ENCODE measurements at regions not wholly inside any gene's neighbourhood (a gene's known extent, or its start where the extent isn't known, plus 50 kb on each side); places are given as distances from the start of the nearest gene placed in this dataset.

DNA sequence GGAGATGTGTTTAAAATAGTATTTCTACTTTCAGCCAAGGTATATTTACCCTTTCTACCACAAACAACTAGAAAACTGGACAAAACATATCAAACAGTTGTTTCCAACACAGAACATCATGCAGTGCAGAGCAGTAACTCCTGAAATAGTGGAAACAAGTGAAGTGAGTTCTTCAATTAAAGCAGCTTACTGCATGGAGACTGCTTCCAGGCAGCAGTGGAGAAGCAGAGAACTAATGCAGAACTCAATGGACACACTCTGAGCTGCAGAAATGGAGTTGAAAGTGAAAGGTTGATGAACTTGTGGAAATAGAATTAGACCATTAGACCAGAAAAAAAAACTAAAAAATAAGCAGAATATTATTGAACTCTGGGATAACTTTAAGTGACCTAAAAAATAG is 478.9 kb downstream of the CNTN6 start:
- Histone ChIP-seq H3K36me3 (ENCODE audit: insufficient read depth, low read length) (no peaks in the 10 kb centered on the region), H3K27me3 (ENCODE audit: insufficient read depth, low read depth, low read length) (no peaks in the 10 kb centered on the region), H3F3A (ENCODE audit: insufficient read depth, low read length, poor library complexity, severe bottlenecking) (no peaks in the 10 kb centered on the region), H3K9ac (ENCODE audit: low read length) (no peak overlapping the region), H3K4me3 (ENCODE audit: low read length) (no peak overlapping the region), H4K20me1 (ENCODE audit: insufficient read depth) (no peaks in the 10 kb centered on the region), H3K9me3 (ENCODE audit: low read length) (no peaks in the 10 kb centered on the region), H3K9me2 (ENCODE audit: insufficient read depth, low read length) (no peaks in the 10 kb centered on the region), H3K4me2 (ENCODE audit: low read length) (no peak overlapping the region), H2AFZ (ENCODE audit: low read depth, low read length) (no peak overlapping the region), H3K79me2 (replicated peaks; ENCODE audit: insufficient read depth, low read length) (no peaks in the 10 kb centered on the region), H3K27ac (ENCODE audit: low read length) (no peak overlapping the region)
- TF ChIP-seq POLR2AphosphoS5 (IDR thresholded peaks at IDR 0.05) (no peak), SMC3 (conservative IDR thresholded peaks at IDR 0.05; ENCODE audit: poor library complexity) (no peak), RAD21 (conservative IDR thresholded peaks at IDR 0.05) (no peak), MXI1 (conservative IDR thresholded peaks at IDR 0.05; ENCODE audit: poor library complexity, severe bottlenecking) (no peak), EZH2 (IDR thresholded peaks at IDR 0.05; ENCODE audit: borderline replicate concordance, insufficient read depth, low read length, poor library complexity, severe bottlenecking) (no peak), EP300 (conservative IDR thresholded peaks at IDR 0.05; ENCODE audit: poor library complexity, severe bottlenecking) (no peak), TAF1 (IDR thresholded peaks at IDR 0.05; ENCODE audit: low read depth) (no peak)
- TF ChIP-seq, protein P1, sequence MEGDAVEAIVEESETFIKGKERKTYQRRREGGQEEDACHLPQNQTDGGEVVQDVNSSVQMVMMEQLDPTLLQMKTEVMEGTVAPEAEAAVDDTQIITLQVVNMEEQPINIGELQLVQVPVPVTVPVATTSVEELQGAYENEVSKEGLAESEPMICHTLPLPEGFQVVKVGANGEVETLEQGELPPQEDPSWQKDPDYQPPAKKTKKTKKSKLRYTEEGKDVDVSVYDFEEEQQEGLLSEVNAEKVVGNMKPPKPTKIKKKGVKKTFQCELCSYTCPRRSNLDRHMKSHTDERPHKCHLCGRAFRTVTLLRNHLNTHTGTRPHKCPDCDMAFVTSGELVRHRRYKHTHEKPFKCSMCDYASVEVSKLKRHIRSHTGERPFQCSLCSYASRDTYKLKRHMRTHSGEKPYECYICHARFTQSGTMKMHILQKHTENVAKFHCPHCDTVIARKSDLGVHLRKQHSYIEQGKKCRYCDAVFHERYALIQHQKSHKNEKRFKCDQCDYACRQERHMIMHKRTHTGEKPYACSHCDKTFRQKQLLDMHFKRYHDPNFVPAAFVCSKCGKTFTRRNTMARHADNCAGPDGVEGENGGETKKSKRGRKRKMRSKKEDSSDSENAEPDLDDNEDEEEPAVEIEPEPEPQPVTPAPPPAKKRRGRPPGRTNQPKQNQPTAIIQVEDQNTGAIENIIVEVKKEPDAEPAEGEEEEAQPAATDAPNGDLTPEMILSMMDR (IDR thresholded peaks at IDR 0.05; ENCODE audit: poor library complexity, severe bottlenecking) = no peak
- TF ChIP-seq, protein P2, sequence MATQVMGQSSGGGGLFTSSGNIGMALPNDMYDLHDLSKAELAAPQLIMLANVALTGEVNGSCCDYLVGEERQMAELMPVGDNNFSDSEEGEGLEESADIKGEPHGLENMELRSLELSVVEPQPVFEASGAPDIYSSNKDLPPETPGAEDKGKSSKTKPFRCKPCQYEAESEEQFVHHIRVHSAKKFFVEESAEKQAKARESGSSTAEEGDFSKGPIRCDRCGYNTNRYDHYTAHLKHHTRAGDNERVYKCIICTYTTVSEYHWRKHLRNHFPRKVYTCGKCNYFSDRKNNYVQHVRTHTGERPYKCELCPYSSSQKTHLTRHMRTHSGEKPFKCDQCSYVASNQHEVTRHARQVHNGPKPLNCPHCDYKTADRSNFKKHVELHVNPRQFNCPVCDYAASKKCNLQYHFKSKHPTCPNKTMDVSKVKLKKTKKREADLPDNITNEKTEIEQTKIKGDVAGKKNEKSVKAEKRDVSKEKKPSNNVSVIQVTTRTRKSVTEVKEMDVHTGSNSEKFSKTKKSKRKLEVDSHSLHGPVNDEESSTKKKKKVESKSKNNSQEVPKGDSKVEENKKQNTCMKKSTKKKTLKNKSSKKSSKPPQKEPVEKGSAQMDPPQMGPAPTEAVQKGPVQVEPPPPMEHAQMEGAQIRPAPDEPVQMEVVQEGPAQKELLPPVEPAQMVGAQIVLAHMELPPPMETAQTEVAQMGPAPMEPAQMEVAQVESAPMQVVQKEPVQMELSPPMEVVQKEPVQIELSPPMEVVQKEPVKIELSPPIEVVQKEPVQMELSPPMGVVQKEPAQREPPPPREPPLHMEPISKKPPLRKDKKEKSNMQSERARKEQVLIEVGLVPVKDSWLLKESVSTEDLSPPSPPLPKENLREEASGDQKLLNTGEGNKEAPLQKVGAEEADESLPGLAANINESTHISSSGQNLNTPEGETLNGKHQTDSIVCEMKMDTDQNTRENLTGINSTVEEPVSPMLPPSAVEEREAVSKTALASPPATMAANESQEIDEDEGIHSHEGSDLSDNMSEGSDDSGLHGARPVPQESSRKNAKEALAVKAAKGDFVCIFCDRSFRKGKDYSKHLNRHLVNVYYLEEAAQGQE (IDR thresholded peaks at IDR 0.05; ENCODE audit: borderline replicate concordance) = no peak

DNA sequence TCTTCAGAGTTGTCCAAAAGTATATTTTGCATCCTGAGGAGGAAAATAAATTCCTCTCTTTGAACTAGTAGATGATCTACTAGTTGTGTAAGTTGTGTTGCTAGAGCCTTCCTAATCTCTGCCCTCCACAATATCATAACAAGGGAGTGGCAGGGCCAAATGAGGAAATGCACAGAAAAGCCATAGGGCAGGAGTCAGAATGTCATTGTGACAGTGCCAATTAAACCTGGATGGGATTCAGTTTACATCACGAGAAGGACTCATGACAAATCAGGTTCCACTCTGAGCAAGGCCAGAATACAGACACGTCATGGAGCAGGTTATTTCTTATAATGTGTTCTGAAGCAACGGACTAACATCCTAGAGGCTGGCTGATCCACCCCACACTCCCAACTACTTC is 483.2 kb downstream of the CNTN6 start:
- Histone ChIP-seq H4K20me1 (ENCODE audit: insufficient read depth) (no peaks in the 10 kb centered on the region), H3K79me2 (replicated peaks; ENCODE audit: insufficient read depth, low read length) (no peaks in the 10 kb centered on the region), H3K36me3 (ENCODE audit: insufficient read depth, low read length) (no peaks in the 10 kb centered on the region), H3K27me3 (ENCODE audit: insufficient read depth, low read depth, low read length) (no peaks in the 10 kb centered on the region), H3K4me3 (ENCODE audit: low read length) (no peak overlapping the region), H3F3A (ENCODE audit: insufficient read depth, low read length, poor library complexity, severe bottlenecking) (no peaks in the 10 kb centered on the region), H2AFZ (ENCODE audit: low read depth, low read length) (no peak overlapping the region), H3K9me2 (ENCODE audit: insufficient read depth, low read length) (no peaks in the 10 kb centered on the region), H3K27ac (ENCODE audit: low read length) (no peak overlapping the region), H3K4me2 (ENCODE audit: low read length) (no peak overlapping the region), H3K9ac (ENCODE audit: low read length) (no peak overlapping the region), H3K9me3 (ENCODE audit: low read length) (no peaks in the 10 kb centered on the region)
- TF ChIP-seq TAF1 (IDR thresholded peaks at IDR 0.05; ENCODE audit: low read depth) (no peak), POLR2AphosphoS5 (IDR thresholded peaks at IDR 0.05) (no peak), EZH2 (IDR thresholded peaks at IDR 0.05; ENCODE audit: borderline replicate concordance, insufficient read depth, low read length, poor library complexity, severe bottlenecking) (no peak), RAD21 (conservative IDR thresholded peaks at IDR 0.05) (no peak), MXI1 (conservative IDR thresholded peaks at IDR 0.05; ENCODE audit: poor library complexity, severe bottlenecking) (no peak), EP300 (conservative IDR thresholded peaks at IDR 0.05; ENCODE audit: poor library complexity, severe bottlenecking) (no peak)
- TF ChIP-seq, protein P2 (IDR thresholded peaks at IDR 0.05; ENCODE audit: borderline replicate concordance) = no peak
- TF ChIP-seq, protein P1 (IDR thresholded peaks at IDR 0.05; ENCODE audit: poor library complexity, severe bottlenecking) = no peak
